DND-41 (cell line): ENCODE measurements at regions not wholly inside any gene's neighbourhood (a gene's known extent, or its start where the extent isn't known, plus 50 kb on each side); places are given as distances from the start of the nearest gene placed in this dataset.

ENCODE experiments used
- ATAC-seq: fragments of 200-7000 bp; cut with Tn5 transposase; 3 replicates; pipeline ENCODE4 v1.9.1; 2021; ENCODE audit warnings: low read depth; ENCODE audit not compliant: insufficient read depth
- DNase-seq: peaks from one replicate; pipeline ENCODE4 v3.0.0-alpha.2; 2020
- H2AFZ ChIP-seq: 2 replicates; pipeline ENCODE4 v1.6.0; 2012; ENCODE audit warnings: low read depth, low read length
- H3K27ac ChIP-seq: 2 replicates; pipeline ENCODE4 v1.5.1; 2012; ENCODE audit warnings: low read length, inconsistent platforms
- H3K27me3 ChIP-seq: fragments of 200-600 bp; sonication (generic); 2 replicates; pipeline ENCODE4 v1.6.0; 2012; ENCODE audit warnings: low read length, mild to moderate bottlenecking, inconsistent platforms; ENCODE audit not compliant: insufficient read depth, poor library complexity
- H3K36me3 ChIP-seq: 2 replicates; pipeline ENCODE4 v1.5.1; 2012; ENCODE audit warnings: low read length, inconsistent platforms; ENCODE audit not compliant: insufficient read depth
- H3K4me1 ChIP-seq: 2 replicates; pipeline ENCODE4 v1.5.1; 2012; ENCODE audit warnings: mild to moderate bottlenecking, low read length; ENCODE audit not compliant: insufficient read depth
- H3K4me2 ChIP-seq: 2 replicates; pipeline ENCODE4 v1.6.0; 2012; ENCODE audit warnings: mild to moderate bottlenecking, moderate library complexity, low read length, inconsistent platforms; ENCODE audit not compliant: insufficient read depth
- H3K4me3 ChIP-seq, 2 experiments: fragments of 200-600 bp in 1 of 2; shearing (Covaris generic) in 1 of 2; 2 replicates each; pipeline ENCODE4 v1.5.1; 2012 to 2016; ENCODE audit warnings: inconsistent platforms in 2 of 2, low read length in 2 of 2, mild to moderate bottlenecking in 2 of 2, low read depth in 1 of 2, moderate library complexity in 1 of 2
- H3K79me2 ChIP-seq: 2 replicates; pipeline ENCODE4 v1.6.0; 2012; ENCODE audit warnings: low read length, inconsistent platforms; ENCODE audit not compliant: insufficient read depth
- H3K9ac ChIP-seq: 2 replicates; pipeline ENCODE4 v1.6.0; 2012; ENCODE audit warnings: low read depth, mild to moderate bottlenecking, inconsistent platforms, low read length, moderate library complexity
- H3K9me3 ChIP-seq: 2 replicates; pipeline ENCODE4 v1.5.1; 2012; ENCODE audit warnings: low read length, moderate library complexity, mild to moderate bottlenecking, inconsistent platforms; ENCODE audit not compliant: insufficient read depth, severe bottlenecking
- H4K20me1 ChIP-seq: 2 replicates; pipeline ENCODE4 v1.6.0; 2012; ENCODE audit warnings: low read length; ENCODE audit not compliant: insufficient read depth
- CTCF ChIP-seq: IDR thresholded peaks from 2 replicates; pipeline ENCODE4 v1.5.1; 2012; ENCODE audit warnings: borderline replicate concordance, low read length, moderate library complexity, mild to moderate bottlenecking; ENCODE audit not compliant: poor library complexity, severe bottlenecking; ENCODE audit errors: extremely low read depth
- EZH2 ChIP-seq: IDR thresholded peaks from 3 replicates; pipeline ENCODE4 v1.6.1; 2012; ENCODE audit warnings: borderline replicate concordance, low read depth, mild to moderate bottlenecking, moderate library complexity, low read length, inconsistent platforms; ENCODE audit not compliant: severe bottlenecking

DNA sequence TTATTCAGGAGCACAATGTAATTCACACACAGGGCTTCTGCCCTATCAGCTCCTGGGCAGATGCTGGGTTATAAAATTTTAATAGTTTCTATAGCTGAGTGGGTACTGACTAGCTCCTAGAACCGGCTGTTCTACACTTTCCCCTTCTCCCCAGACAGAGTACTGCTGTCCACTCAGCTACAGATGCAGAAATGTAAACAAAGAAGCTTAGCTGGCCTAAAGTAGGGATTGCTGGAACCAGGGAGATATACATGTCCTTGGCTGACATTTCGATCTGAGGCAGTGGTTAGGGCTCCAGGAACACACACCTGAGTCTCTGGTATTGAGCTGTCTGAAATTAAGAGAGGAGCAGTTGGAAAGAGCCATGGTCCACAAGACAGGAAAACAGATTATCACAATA, 211.5 kb upstream of the USP24 start:
- TF ChIP-seq CTCF, result no peak
- no peak for TF ChIP-seq EZH2
- Histone ChIP-seq H4K20me1 (no peaks in the 10 kb centered on the region), H3K27ac (no peak overlapping the region), H3K4me2 (no peak overlapping the region), H3K4me1 (no peaks in the 10 kb centered on the region), H3K9ac (no peak overlapping the region), H3K27me3 (peaks cover 3% of the 10 kb centered on the region), H3K36me3 (no peaks in the 10 kb centered on the region), H2AFZ (no peak overlapping the region), H3K9me3 (peaks cover 2% of the 10 kb centered on the region), H3K4me3 (no peak overlapping the region), H3K79me2 (no peaks in the 10 kb centered on the region)
- no peak for DNase-seq
- ATAC-seq, result no peak

DNA sequence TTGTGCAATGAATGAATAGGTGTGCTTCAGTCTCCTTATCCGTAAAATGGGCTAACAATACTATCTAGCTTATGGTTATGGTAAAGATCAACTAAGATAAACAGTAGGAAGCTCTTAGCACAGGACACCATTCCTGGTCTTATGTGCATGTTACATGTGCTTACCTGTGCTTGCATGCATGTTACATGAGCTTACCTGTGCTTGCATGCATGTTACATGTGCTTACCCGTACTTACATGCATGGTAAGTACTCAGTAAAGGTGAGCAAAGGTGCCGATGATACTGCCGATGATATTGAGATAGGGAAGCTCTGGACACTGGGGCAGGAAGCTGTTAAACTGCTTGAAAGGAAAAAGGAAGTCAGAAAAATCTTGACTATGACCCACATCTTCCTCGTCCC, 211.0 kb upstream of the USP24 start:
- no peak overlapping the region for H3K4me2 ChIP-seq

DNA sequence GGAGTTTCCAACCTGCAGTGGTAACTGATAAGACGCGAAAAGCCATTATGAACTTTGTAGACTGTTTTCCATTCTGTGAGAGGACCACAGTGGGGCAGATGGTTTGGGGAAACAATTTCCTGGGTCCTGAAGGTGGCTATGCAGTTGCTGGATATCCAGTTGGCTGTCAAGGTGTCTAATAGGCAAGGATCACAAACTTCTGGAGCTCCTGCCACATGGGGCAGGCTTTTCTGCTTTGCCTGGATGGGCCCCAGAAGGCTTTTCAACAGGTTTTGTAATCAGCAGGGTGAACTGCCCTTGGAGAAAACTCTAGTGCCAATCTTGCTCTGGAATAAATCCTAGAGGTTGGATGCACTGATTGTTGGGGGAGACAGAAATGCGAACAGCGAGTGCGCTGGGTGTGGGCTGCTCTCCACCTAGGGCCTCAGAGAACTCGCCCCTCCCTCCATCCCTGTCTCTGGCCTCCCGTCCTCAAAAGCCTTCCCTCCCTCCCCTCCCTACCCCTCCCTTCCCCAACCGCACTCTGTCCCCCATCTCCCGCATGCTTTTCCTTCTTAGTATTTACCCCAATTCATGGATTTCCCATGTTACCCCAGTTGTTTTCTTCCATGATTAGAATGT, 210.3 kb upstream of the USP24 start:
- no peak overlapping the region for H3K4me3 ChIP-seq
- TF ChIP-seq CTCF (no peak), EZH2 (no peak)
- H4K20me1 ChIP-seq, result no peaks in the 10 kb centered on the region
- H3K79me2 ChIP-seq, result no peaks in the 10 kb centered on the region
- H3K27me3 ChIP-seq, result peaks cover 3% of the 10 kb centered on the region
- no peaks in the 10 kb centered on the region for H3K36me3 ChIP-seq
- no peaks in the 10 kb centered on the region for H3K4me1 ChIP-seq
- no peak overlapping the region for H3K9ac ChIP-seq
- H3K4me2 ChIP-seq, result no peak overlapping the region
- ATAC-seq (no peak), DNase-seq (no peak)
- no peak overlapping the region for H3K27ac ChIP-seq
- no peak overlapping the region for H2AFZ ChIP-seq
- peaks cover 2% of the 10 kb centered on the region for H3K9me3 ChIP-seq

More for the DNA sequence above, 211.0 kb upstream of the USP24 start:
- DNase-seq (no peak), ATAC-seq (no peak)
- Histone ChIP-seq H2AFZ (no peak overlapping the region), H4K20me1 (no peaks in the 10 kb centered on the region), H3K36me3 (no peaks in the 10 kb centered on the region), H3K9me3 (peaks cover 2% of the 10 kb centered on the region), H3K4me1 (no peaks in the 10 kb centered on the region), H3K4me3 (no peak overlapping the region), H3K79me2 (no peaks in the 10 kb centered on the region), H3K27ac (no peak overlapping the region), H3K27me3 (peaks cover 3% of the 10 kb centered on the region), H3K9ac (no peak overlapping the region)
- TF ChIP-seq CTCF, result no peak
- no peak for TF ChIP-seq EZH2
